Neural cell (in vitro differentiated cells): ENCODE measurements at regions not wholly inside any gene's neighbourhood (a gene's known extent, or its start where the extent isn't known, plus 50 kb on each side); places are given as distances from the start of the nearest gene placed in this dataset.

Experiments used
- EP300 ChIP-seq: fragments of 450-650 bp; conservative IDR thresholded peaks from 2 replicates; pipeline ENCODE4 v1.6.1; 2014; ENCODE audit warnings: antibody characterized with exemption, mild to moderate bottlenecking, moderate library complexity; ENCODE audit not compliant: poor library complexity, severe bottlenecking
- EZH2 ChIP-seq: fragments of 200-600, 300-800 bp; shearing (Covaris generic), sonication (generic); IDR thresholded peaks from 2 replicates; pipeline ENCODE4 v1.6.1; 2014; ENCODE audit warnings: antibody characterized with exemption, low read length, borderline replicate concordance, mild to moderate bottlenecking; ENCODE audit not compliant: insufficient read depth, poor library complexity, severe bottlenecking
- MXI1 ChIP-seq: fragments of 450-650 bp; conservative IDR thresholded peaks from 2 replicates; pipeline ENCODE4 v1.6.1; 2014; ENCODE audit warnings: antibody characterized with exemption, mild to moderate bottlenecking; ENCODE audit not compliant: poor library complexity, severe bottlenecking
- POLR2AphosphoS5 ChIP-seq: IDR thresholded peaks from 2 replicates; pipeline ENCODE4 v1.6.1; 2012
- RAD21 ChIP-seq: fragments of 450-650 bp; conservative IDR thresholded peaks from 2 replicates; pipeline ENCODE4 v1.6.1; 2014; ENCODE audit warnings: antibody characterized with exemption, mild to moderate bottlenecking, moderate library complexity
- SMC3 ChIP-seq: fragments of 450-650 bp; conservative IDR thresholded peaks from 2 replicates; pipeline ENCODE4 v1.6.1; 2014; ENCODE audit warnings: antibody characterized with exemption, mild to moderate bottlenecking, moderate library complexity; ENCODE audit not compliant: poor library complexity
- TAF1 ChIP-seq: IDR thresholded peaks from 2 replicates; pipeline ENCODE4 v1.6.1; 2012; ENCODE audit warnings: low read depth
- TF ChIP-seq, protein P1 (sequence below): fragments of 450-650 bp; IDR thresholded peaks from 2 replicates; pipeline ENCODE4 v1.5.1; 2014; ENCODE audit warnings: antibody characterized with exemption, mild to moderate bottlenecking, moderate library complexity; ENCODE audit not compliant: poor library complexity, severe bottlenecking
- TF ChIP-seq, protein P2 (sequence below): IDR thresholded peaks from 2 replicates; pipeline ENCODE4 v1.6.1; 2012; ENCODE audit warnings: borderline replicate concordance

DNA sequence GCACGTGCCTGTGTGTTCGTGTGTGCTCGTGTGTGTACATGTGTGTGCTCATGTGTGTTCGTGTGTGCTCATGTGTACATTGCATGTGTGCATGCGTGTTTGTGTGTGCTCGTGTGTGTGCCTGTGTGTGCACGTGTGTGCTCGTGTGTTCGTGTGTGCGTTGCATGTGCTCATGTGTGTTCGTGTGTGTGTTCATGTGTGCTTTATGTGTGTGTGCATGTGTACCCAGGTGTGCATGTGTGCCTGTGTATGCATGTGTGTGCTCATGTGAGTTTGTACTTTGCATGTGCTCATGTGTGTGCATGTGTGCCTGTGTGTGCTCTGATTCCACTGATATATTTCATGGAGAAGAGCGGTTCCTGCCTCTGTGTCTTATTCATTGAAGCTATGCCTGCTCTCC is 265.5 kb downstream of the FOXL1 start:
- TF ChIP-seq, protein P1, sequence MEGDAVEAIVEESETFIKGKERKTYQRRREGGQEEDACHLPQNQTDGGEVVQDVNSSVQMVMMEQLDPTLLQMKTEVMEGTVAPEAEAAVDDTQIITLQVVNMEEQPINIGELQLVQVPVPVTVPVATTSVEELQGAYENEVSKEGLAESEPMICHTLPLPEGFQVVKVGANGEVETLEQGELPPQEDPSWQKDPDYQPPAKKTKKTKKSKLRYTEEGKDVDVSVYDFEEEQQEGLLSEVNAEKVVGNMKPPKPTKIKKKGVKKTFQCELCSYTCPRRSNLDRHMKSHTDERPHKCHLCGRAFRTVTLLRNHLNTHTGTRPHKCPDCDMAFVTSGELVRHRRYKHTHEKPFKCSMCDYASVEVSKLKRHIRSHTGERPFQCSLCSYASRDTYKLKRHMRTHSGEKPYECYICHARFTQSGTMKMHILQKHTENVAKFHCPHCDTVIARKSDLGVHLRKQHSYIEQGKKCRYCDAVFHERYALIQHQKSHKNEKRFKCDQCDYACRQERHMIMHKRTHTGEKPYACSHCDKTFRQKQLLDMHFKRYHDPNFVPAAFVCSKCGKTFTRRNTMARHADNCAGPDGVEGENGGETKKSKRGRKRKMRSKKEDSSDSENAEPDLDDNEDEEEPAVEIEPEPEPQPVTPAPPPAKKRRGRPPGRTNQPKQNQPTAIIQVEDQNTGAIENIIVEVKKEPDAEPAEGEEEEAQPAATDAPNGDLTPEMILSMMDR, result no peak
- TF ChIP-seq POLR2AphosphoS5 (no peak), RAD21 (no peak), SMC3 (no peak), TAF1 (no peak), EZH2 (no peak), EP300 (no peak), MXI1 (no peak)
- TF ChIP-seq, protein P2, sequence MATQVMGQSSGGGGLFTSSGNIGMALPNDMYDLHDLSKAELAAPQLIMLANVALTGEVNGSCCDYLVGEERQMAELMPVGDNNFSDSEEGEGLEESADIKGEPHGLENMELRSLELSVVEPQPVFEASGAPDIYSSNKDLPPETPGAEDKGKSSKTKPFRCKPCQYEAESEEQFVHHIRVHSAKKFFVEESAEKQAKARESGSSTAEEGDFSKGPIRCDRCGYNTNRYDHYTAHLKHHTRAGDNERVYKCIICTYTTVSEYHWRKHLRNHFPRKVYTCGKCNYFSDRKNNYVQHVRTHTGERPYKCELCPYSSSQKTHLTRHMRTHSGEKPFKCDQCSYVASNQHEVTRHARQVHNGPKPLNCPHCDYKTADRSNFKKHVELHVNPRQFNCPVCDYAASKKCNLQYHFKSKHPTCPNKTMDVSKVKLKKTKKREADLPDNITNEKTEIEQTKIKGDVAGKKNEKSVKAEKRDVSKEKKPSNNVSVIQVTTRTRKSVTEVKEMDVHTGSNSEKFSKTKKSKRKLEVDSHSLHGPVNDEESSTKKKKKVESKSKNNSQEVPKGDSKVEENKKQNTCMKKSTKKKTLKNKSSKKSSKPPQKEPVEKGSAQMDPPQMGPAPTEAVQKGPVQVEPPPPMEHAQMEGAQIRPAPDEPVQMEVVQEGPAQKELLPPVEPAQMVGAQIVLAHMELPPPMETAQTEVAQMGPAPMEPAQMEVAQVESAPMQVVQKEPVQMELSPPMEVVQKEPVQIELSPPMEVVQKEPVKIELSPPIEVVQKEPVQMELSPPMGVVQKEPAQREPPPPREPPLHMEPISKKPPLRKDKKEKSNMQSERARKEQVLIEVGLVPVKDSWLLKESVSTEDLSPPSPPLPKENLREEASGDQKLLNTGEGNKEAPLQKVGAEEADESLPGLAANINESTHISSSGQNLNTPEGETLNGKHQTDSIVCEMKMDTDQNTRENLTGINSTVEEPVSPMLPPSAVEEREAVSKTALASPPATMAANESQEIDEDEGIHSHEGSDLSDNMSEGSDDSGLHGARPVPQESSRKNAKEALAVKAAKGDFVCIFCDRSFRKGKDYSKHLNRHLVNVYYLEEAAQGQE, result no peak
